Natural killer cell (primary cell): ENCODE measurements at regions not wholly inside any gene's neighbourhood (a gene's known extent, or its start where the extent isn't known, plus 50 kb on each side); places are given as distances from the start of the nearest gene placed in this dataset.

ENCODE experiments used
- ATAC-seq, 3 donors: fragments of 150-1000 bp in 2 of 3; fragments of 200-7000 bp in 1 of 3; cut with Tn5 transposase; 1 replicate in 1 of 3; 2 replicates in 2 of 3; pipeline ENCODE4 v1.10.0; 2021; ENCODE audit warnings: mild to moderate bottlenecking in 2 of 3, moderate library complexity in 2 of 3
- DNase-seq, 2 donors: peaks; one replicate each; pipeline versions ENCODE4 v3.0.0 to v3.0.0-alpha.2; 2013 to 2021; ENCODE audit warnings: mixed read lengths in 1 of 2
- H3K27ac ChIP-seq: one replicate; pipeline ENCODE4 v1.5.1; 2013; ENCODE audit warnings: mild to moderate bottlenecking, low read length
- H3K27me3 ChIP-seq: one replicate; pipeline ENCODE4 v1.6.1; 2013; ENCODE audit warnings: low read length; ENCODE audit not compliant: control insufficient read depth, insufficient read depth
- H3K36me3 ChIP-seq: one replicate; pipeline ENCODE4 v1.6.1; 2013; ENCODE audit warnings: low read length; ENCODE audit not compliant: control insufficient read depth, insufficient read depth
- H3K4me1 ChIP-seq: one replicate; pipeline ENCODE4 v1.6.1; 2013; ENCODE audit warnings: low read length; ENCODE audit not compliant: control insufficient read depth, insufficient read depth
- H3K4me3 ChIP-seq: one replicate; pipeline ENCODE4 v1.5.1; 2013; ENCODE audit warnings: low read length
- H3K9me3 ChIP-seq: one replicate; pipeline ENCODE4 v1.6.1; 2013; ENCODE audit warnings: low read length; ENCODE audit not compliant: control insufficient read depth, insufficient read depth
- H3K27ac Mint-ChIP-seq, 2 donors: one replicate each; pipeline ENCODE4 v1.8.0; 2022; ENCODE audit warnings: mild to moderate bottlenecking in 2 of 2, mixed read lengths in 2 of 2, moderate library complexity in 1 of 2
- H3K27me3 Mint-ChIP-seq, 2 donors: one replicate each; pipeline ENCODE4 v1.8.0; 2022; ENCODE audit warnings: low read depth in 2 of 2, mixed read lengths in 2 of 2
- H3K36me3 Mint-ChIP-seq: one replicate; pipeline ENCODE4 v1.8.0; 2022; ENCODE audit warnings: mixed read lengths
- H3K4me1 Mint-ChIP-seq, 2 donors: one replicate each; pipeline ENCODE4 v1.8.0; 2022; ENCODE audit warnings: mixed read lengths in 2 of 2
- H3K4me3 Mint-ChIP-seq: one replicate; pipeline ENCODE4 v1.8.0; 2022; ENCODE audit warnings: mild to moderate bottlenecking, moderate library complexity, mixed read lengths
- H3K9me3 Mint-ChIP-seq, 2 donors: one replicate each; pipeline ENCODE4 v1.8.0; 2022; ENCODE audit warnings: mixed read lengths in 2 of 2
- WGBS: methylation state at CpG from one replicate; pipeline ENCODE4 v1.1.7; 2013; ENCODE audit warnings: missing lambda C conversion rate; ENCODE audit not compliant: insufficient coverage; 5-methylcytosine and 5-hydroxymethylcytosine counted together
- intact Hi-C: fragments of 100-400 bp; cut with micrococcal nuclease; formaldehyde crosslinking; loops from one replicate; pipeline ENCODE4 v1.14.2; 2022
- TF ChIP-seq, protein P1 (sequence below): fragments of 200-600 bp; IDR thresholded peaks from one replicate; pipeline ENCODE4 v1.8.0; 2022; ENCODE audit warnings: antibody characterized with exemption

- intact Hi-C loops, result loop anchor here (2.0 kb wide), 2 partner anchors 218 to 288 kb away; no protein-coding TSS in a partner anchor
- Histone ChIP-seq H3K36me3 (no peaks in the 10 kb centered on the region), H3K9me3 (no peaks in the 10 kb centered on the region), H3K27ac (no peak overlapping the region), H3K4me3 (no peak overlapping the region), H3K4me1 (peaks cover 30% of the 10 kb centered on the region), H3K27me3 (peaks cover 66% of the 10 kb centered on the region)
- DNase-seq (no peak), ATAC-seq (no peak)
- Mint-ChIP-seq H3K27ac (peak overlapping the region; percentile 61 to 88), H3K4me1 (peaks cover 34 to 44% of the 10 kb centered on the region in 2 donors), H3K4me3 (peak overlapping the region; percentile 82), H3K36me3 (no peaks in the 10 kb centered on the region), H3K27me3 (peaks cover 46 to 53% of the 10 kb centered on the region in 2 donors), H3K9me3 (no peaks in the 10 kb centered on the region)
- 93% methylated on average over 9 of the region's 9 CpGs for WGBS
- TF ChIP-seq, protein P1, sequence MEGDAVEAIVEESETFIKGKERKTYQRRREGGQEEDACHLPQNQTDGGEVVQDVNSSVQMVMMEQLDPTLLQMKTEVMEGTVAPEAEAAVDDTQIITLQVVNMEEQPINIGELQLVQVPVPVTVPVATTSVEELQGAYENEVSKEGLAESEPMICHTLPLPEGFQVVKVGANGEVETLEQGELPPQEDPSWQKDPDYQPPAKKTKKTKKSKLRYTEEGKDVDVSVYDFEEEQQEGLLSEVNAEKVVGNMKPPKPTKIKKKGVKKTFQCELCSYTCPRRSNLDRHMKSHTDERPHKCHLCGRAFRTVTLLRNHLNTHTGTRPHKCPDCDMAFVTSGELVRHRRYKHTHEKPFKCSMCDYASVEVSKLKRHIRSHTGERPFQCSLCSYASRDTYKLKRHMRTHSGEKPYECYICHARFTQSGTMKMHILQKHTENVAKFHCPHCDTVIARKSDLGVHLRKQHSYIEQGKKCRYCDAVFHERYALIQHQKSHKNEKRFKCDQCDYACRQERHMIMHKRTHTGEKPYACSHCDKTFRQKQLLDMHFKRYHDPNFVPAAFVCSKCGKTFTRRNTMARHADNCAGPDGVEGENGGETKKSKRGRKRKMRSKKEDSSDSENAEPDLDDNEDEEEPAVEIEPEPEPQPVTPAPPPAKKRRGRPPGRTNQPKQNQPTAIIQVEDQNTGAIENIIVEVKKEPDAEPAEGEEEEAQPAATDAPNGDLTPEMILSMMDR, result no peak
Observed at GRCh38 chr5:124648902-124649467, 97.5 kb downstream of the ZNF608 start.

DNA sequence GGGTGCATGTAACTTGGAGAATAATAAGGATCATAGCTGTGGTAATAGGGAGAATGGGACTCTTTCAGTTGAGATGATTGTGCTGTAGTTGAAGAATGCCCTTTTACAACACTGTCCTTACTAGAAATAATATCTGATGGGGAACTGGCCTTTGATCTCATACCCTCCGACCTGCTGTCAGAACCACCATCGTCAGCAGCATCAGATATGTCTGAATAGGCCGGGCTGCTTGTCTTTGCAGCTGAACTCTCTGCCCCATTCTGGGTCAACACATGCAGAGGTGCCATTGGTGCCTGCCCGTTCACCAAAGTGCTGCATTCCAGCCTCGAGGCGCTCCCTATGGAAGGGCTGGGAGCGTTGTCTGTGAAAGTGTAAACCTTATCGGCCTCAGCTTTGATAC, 99.1 kb downstream of the ZNF608 start:
- Mint-ChIP-seq H3K4me1 (peaks cover 34 to 42% of the 10 kb centered on the region in 2 donors), H3K4me3 (no peak overlapping the region), H3K27ac (no peak overlapping the region), H3K36me3 (no peaks in the 10 kb centered on the region), H3K27me3 (peaks cover 44 to 70% of the 10 kb centered on the region in 2 donors), H3K9me3 (no peaks in the 10 kb centered on the region)
- no peak overlapping the region for H3K4me3 ChIP-seq
- TF ChIP-seq, protein P1, result no peak
- intact Hi-C loops, result no loop called here
- no peak for ATAC-seq
- H3K4me1 ChIP-seq, result peaks cover 30% of the 10 kb centered on the region
- no peaks in the 10 kb centered on the region for H3K36me3 ChIP-seq
- H3K9me3 ChIP-seq, result no peaks in the 10 kb centered on the region
- 96% methylated on average over 8 of the region's 8 CpGs for WGBS
- H3K27me3 ChIP-seq, result peaks cover 51% of the 10 kb centered on the region
- no peak overlapping the region for H3K27ac ChIP-seq
- no peak for DNase-seq

GRCh38 chr5:124645396-124645795, 101.0 kb downstream of the ZNF608 start:
- Histone ChIP-seq H3K27ac (no peak overlapping the region), H3K4me1 (peaks cover 19% of the 10 kb centered on the region), H3K27me3 (peaks cover 41% of the 10 kb centered on the region), H3K4me3 (no peak overlapping the region), H3K9me3 (no peaks in the 10 kb centered on the region), H3K36me3 (no peaks in the 10 kb centered on the region)
- DNase-seq (no peak), ATAC-seq (no peak)
- Mint-ChIP-seq H3K4me1 (peaks cover 21 to 23% of the 10 kb centered on the region in 2 donors), H3K9me3 (no peaks in the 10 kb centered on the region), H3K27me3 (peaks cover 50 to 89% of the 10 kb centered on the region in 2 donors), H3K4me3 (no peak overlapping the region), H3K36me3 (no peaks in the 10 kb centered on the region), H3K27ac (no peak overlapping the region)
- intact Hi-C loops, result no loop called here
- TF ChIP-seq, protein P1, result no peak
- 56% methylated on average over 3 of the region's 3 CpGs for WGBS

DNA sequence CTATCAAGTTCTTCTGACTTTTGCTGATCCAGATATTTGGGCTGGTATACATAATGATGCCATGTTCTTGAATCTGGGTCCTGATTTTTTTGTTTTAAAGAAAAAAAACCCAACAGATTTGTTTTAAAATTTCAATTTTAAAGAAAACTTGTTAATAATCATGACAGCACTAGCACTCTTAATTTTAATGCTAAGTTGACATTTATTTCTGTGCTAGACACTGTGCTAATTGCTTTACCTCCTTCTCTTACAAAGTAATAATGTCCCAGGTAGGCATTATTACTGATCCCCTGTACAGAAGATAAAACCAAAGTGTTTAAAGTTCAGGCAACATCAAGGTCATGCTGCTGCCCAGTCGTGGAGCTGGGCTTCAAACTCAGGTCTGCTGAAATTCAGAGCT, 101.9 kb downstream of the ZNF608 start:
- Histone ChIP-seq H3K27ac (no peak overlapping the region), H3K4me1 (peaks cover 18% of the 10 kb centered on the region), H3K9me3 (no peaks in the 10 kb centered on the region), H3K27me3 (peaks cover 41% of the 10 kb centered on the region), H3K4me3 (no peak overlapping the region), H3K36me3 (no peaks in the 10 kb centered on the region)
- Mint-ChIP-seq H3K36me3 (no peaks in the 10 kb centered on the region), H3K27ac (no peak overlapping the region), H3K27me3 (peaks cover 54 to 91% of the 10 kb centered on the region in 2 donors), H3K4me3 (no peak overlapping the region), H3K4me1 (peaks cover 12 to 15% of the 10 kb centered on the region in 2 donors), H3K9me3 (no peaks in the 10 kb centered on the region)
- DNase-seq (no peak), ATAC-seq (no peak)
- intact Hi-C loops, result no loop called here
- TF ChIP-seq, protein P1, result no peak
- 81% methylated on average over 1 of the region's 1 CpG for WGBS
